Chondrocyte (in vitro differentiated cells): ENCODE measurements at regions not wholly inside any gene's neighbourhood (a gene's known extent, or its start where the extent isn't known, plus 50 kb on each side); places are given as distances from the start of the nearest gene placed in this dataset.
"Not testable (repeated sequence)": the region's sequence is repeated elsewhere in the genome, so short reads cannot be mapped to it uniquely, and the experiment has no call there.

ENCODE experiments used
- DNase-seq: peaks from one replicate; pipeline ENCODE4 v3.0.0; 2021; ENCODE audit warnings: mixed read lengths, low spot score
- H3K27ac Mint-ChIP-seq: one replicate; pipeline ENCODE4 v1.8.0; 2021; ENCODE audit warnings: mild to moderate bottlenecking, moderate library complexity, mixed read lengths; ENCODE audit not compliant: unreplicated experiment
- H3K27me3 Mint-ChIP-seq: 2 replicates; pipeline ENCODE4 v1.8.0; 2021; ENCODE audit warnings: low read depth, mixed read lengths
- H3K36me3 Mint-ChIP-seq: 2 replicates; pipeline ENCODE4 v1.8.0; 2021; ENCODE audit warnings: low read depth, mixed read lengths
- H3K4me1 Mint-ChIP-seq: 2 replicates; pipeline ENCODE4 v1.8.0; 2021; ENCODE audit warnings: low read depth, mild to moderate bottlenecking, mixed read lengths
- H3K4me3 Mint-ChIP-seq: one replicate; pipeline ENCODE4 v1.8.0; 2021; ENCODE audit warnings: mild to moderate bottlenecking, moderate library complexity, mixed read lengths; ENCODE audit not compliant: unreplicated experiment
- H3K9me3 Mint-ChIP-seq: 2 replicates; pipeline ENCODE4 v1.8.0; 2021; ENCODE audit warnings: low read depth, mixed read lengths

DNA sequence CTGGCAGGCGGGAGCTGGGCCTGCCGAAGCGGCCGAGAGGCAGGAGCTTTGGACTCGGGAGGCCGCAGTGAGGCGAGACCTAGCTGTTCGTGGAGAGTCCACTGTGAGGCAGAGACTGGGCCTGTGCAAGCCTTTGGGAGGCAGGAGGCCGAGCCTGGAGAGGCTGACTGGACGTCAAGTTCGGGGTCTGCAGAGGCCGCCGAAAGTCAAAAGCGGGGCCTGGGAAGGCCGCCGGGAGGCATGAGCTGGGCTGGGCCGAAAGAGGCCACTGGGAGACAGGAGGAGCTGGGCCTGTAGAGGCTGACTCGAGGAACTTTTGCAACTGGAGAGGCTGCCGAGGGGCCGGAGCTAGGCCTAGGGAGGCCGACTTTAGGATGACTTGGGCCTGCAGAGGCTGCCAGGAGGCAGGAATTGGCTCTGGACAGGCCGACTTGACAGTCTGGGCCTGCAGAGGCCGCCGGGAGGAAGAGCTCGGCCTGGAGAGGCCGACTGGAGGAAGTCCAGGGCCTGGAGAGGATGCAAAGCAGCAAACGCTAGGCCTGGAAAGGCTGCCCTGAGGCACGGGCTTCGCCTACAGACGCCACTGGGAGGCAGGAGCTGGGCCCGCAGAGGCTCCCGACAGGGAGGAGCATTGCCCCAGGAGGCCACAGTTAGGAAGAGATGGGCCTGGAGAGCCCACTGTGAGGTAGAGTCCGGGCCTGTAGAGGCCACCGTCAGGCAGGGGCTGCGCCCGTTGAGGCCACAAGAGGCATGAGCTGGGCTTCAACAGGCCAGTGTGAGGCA lies 304.0 kb downstream of the ZNF479 start:
- DNase-seq, H3K27ac Mint-ChIP-seq, H3K27me3 Mint-ChIP-seq, H3K4me3 Mint-ChIP-seq, H3K4me1 Mint-ChIP-seq, H3K36me3 Mint-ChIP-seq: not testable (repeated sequence)
- peaks cover 15% of the 10 kb centered on the region for H3K9me3 Mint-ChIP-seq

DNA sequence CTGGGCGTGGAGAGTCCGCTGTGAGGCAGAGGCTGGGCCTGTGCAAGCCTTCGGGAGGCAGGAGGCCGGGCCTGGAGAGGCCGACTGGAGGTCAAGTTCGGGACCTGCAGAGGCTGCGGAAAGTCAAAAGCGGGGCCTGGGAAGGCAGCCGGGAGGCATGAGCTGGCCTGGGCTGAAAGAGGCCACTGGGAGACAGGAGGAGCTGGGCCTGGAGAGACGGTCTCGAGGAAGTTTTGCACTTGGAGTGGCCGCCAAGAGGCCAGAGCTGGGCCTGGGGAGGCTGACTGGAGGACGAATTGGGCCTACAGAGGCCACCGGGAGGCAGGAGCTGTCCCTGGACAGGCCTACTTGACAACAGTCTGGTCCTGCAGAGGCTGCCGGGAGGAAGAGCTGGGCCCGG lies 304.7 kb downstream of the ZNF479 start:
- H3K4me1 Mint-ChIP-seq, H3K27me3 Mint-ChIP-seq, H3K36me3 Mint-ChIP-seq, H3K27ac Mint-ChIP-seq, DNase-seq, H3K4me3 Mint-ChIP-seq: not testable (repeated sequence)
- peaks cover 15% of the 10 kb centered on the region for H3K9me3 Mint-ChIP-seq

DNA sequence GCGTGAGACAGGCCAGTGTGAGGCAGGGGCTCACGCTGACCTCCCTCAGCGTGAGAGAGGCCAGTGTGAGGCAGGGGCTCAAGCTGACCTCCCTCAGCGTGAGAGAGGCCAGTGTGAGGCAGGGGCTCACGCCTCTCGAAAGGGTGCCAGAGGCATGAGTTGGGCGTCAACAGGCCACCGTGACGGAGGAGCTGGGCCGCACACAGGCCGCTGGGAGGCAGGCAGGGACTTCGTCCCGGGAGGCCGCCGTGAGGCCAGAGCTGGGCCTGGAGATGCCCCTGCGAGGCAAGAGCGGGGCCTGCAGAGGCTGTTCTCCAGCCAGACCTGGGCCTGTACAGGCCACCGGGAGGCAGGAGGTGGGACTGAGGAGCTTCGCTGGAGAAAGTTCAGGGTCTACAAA lies 305.7 kb downstream of the ZNF479 start:
- H3K27me3 Mint-ChIP-seq, result not testable (repeated sequence)
- H3K9me3 Mint-ChIP-seq, result peaks cover 12% of the 10 kb centered on the region

DNA sequence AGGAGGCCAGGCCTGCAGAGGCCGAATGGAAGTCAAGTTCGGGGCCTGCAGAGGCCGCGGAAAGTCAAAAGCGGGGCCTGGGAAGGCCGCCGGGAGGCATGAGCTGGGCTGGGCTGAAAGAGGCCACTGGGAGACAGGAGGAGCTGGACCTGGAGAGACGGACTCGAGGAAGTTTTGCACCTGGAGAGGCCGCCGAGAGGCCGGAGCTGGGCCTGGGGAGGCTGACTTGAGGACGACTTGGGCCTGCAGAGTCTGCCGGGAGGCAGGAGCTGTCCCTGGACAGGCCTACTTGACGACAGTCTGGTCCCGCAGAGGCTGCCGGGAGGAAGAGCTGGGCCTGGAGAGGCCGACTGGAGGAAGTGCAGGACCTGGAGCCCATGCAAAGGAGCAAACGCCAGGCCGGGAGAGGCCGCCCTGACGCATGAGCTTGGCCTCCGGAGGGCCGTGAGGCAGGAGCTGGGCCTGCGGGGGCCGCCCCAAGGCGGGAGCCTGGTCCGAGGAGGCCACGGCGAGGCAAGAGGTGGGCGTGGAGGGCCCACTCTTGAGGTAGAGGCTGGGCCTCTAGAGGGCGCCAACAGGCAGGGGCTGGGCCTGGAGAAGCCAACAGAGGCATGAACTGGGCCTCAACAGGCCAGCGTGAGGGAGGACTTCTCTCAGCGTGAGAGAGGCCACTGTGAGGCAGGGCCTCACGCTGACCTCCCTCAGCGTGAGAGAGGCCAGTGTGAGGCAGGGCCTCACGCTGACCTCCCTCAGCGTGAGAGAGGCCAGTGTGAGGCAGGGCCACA lies 306.3 kb downstream of the ZNF479 start:
- H3K9me3 Mint-ChIP-seq, result peaks cover 12% of the 10 kb centered on the region
- DNase-seq, result peak; percentile 98
- not testable (repeated sequence) for H3K27ac Mint-ChIP-seq, H3K27me3 Mint-ChIP-seq, H3K36me3 Mint-ChIP-seq, H3K4me1 Mint-ChIP-seq, H3K4me3 Mint-ChIP-seq

More for the DNA sequence above, 305.7 kb downstream of the ZNF479 start:
- not testable (repeated sequence) for H3K4me1 Mint-ChIP-seq, H3K4me3 Mint-ChIP-seq, H3K36me3 Mint-ChIP-seq, H3K27ac Mint-ChIP-seq, DNase-seq

DNA sequence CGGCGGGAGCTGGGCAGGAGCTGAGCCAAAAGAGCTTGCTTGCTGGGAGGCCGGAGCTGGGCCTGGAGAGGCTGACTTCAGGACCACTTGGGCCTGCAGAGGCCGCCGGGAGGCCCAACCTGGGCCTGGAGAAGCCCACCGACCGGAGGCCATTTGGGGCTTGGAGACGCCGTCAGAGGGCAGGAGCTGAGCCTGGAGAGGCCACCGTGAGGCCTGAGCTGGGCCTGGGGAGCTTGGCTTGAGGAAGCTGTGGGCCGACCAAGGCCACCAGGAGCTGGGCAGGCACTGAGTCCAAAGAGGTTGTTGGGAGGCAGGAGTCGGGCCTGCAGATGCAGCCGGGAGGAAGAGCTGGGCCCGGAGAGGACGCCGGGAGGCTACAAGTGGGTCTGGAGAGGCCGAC lies 307.1 kb downstream of the ZNF479 start:
- H3K27me3 Mint-ChIP-seq, H3K27ac Mint-ChIP-seq, H3K4me1 Mint-ChIP-seq, H3K36me3 Mint-ChIP-seq, H3K4me3 Mint-ChIP-seq, DNase-seq, H3K9me3 Mint-ChIP-seq: not testable (repeated sequence)

DNA sequence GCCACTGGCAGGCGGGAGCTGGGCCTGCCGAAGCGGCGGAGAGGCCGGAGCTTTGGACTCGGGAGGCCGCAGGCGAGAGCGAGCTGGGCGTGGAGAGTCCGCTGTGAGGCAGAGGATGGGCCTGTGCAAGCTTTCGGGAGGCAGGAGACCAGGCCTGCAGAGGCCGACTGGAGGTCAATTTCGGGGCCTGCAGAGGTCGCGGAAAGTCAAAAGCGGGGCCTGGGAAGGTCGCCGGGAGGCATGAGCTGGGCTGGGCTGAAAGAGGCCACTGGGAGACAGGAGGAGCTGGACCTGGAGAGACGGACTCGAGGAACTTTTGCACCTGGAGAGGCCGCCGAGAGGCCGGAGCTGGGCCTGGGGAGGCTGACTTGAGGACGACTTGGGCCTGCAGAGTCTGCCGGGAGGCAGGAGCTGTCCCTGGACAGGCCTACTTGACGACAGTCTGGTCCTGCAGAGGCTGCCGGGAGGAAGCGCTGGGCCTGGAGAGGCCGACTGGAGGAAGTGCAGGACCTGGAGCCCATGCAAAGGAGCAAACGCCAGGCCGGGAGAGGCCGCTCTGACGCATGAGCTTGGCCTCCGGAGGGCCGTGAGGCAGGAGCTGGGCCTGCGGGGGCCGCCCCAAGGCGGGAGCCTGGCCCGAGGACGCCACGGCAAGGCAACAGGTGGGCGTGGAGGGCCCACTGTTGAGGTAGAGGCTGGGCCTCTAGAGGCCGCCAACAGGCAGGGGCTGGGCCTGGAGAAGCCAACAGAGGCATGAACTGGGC lies 308.2 kb downstream of the ZNF479 start:
- not testable (repeated sequence) for H3K27ac Mint-ChIP-seq, H3K4me1 Mint-ChIP-seq, H3K27me3 Mint-ChIP-seq, DNase-seq, H3K9me3 Mint-ChIP-seq, H3K4me3 Mint-ChIP-seq, H3K36me3 Mint-ChIP-seq

DNA sequence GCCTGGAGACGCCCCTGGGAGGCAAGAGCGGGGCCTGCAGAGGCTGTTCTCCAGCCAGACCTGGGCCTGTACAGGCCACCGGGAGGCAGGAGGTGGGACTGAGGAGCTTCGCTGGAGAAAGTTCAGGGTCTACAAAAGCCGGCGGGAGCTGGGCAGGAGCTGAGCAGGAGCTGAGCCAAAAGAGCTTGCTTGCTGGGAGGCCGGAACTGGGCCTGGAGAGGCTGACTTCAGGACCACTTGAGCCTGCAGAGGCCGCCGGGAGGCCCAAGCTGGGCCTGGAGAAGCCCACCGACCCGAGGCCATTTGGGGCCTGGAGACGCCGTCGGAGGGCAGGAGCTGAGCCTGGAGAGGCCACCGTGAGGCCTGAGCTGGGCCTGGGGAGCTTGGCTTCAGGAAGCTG lies 309.0 kb downstream of the ZNF479 start:
- H3K4me3 Mint-ChIP-seq, H3K27ac Mint-ChIP-seq, H3K9me3 Mint-ChIP-seq, H3K36me3 Mint-ChIP-seq, H3K27me3 Mint-ChIP-seq, DNase-seq, H3K4me1 Mint-ChIP-seq: not testable (repeated sequence)

DNA sequence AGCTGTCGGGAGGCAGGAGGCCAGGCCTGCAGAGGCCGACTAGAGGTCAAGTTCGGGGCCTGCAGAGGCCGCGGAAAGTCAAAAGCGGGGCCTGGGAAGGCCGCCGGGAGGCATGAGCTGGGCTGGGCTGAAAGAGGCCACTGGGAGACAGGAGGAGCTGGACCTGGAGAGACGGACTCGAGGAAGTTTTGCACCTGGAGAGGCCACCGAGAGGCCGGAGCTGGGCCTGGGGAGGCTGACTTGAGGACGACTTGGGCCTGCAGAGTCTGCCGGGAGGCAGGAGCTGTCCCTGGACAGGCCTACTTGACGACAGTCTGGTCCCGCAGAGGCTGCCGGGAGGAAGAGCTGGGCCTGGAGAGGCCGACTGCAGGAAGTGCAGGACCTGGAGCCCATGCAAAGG lies 310.1 kb downstream of the ZNF479 start:
- H3K36me3 Mint-ChIP-seq, H3K27me3 Mint-ChIP-seq, H3K4me1 Mint-ChIP-seq, H3K4me3 Mint-ChIP-seq, DNase-seq, H3K9me3 Mint-ChIP-seq, H3K27ac Mint-ChIP-seq: not testable (repeated sequence)

DNA sequence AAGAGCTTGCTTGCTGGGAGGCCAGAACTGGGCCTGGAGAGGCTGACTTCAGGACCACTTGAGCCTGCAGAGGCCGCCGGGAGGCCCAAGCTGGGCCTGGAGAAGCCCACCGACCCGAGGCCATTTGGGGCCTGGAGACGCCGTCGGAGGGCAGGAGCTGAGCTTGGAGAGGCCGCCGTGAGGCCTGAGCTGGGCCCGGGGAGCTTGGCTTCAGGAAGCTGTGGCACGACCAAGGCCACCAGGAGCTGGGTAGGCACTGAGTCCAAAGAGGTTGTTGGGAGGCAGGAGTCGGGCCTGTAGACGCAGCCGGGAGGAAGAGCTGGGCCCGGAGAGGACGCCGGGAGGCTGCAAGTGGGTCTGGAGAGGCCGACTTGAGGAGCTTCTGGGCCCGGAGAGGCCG lies 310.7 kb downstream of the ZNF479 start:
- H3K27me3 Mint-ChIP-seq, H3K4me3 Mint-ChIP-seq, H3K9me3 Mint-ChIP-seq, H3K27ac Mint-ChIP-seq, H3K36me3 Mint-ChIP-seq, H3K4me1 Mint-ChIP-seq, DNase-seq: not testable (repeated sequence)

DNA sequence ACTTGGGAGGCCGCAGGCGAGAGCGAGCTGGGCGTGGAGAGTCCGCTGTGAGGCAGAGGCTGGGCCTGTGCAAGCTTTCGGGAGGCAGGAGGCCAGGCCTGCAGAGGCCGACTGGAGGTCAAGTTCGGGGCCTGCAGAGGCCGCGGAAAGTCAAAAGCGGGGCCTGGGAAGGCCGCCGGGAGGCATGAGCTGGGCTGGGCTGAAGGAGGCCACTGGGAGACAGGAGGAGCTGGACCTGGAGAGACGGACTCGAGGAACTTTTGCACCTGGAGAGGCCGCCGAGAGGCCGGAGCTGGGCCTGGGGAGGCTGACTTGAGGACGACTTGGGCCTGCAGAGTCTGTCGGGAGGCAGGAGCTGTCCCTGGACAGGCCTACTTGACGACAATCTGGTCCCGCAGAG lies 314.0 kb downstream of the ZNF479 start:
- H3K4me1 Mint-ChIP-seq, H3K9me3 Mint-ChIP-seq, H3K4me3 Mint-ChIP-seq, H3K27me3 Mint-ChIP-seq, DNase-seq, H3K36me3 Mint-ChIP-seq, H3K27ac Mint-ChIP-seq: not testable (repeated sequence)

DNA sequence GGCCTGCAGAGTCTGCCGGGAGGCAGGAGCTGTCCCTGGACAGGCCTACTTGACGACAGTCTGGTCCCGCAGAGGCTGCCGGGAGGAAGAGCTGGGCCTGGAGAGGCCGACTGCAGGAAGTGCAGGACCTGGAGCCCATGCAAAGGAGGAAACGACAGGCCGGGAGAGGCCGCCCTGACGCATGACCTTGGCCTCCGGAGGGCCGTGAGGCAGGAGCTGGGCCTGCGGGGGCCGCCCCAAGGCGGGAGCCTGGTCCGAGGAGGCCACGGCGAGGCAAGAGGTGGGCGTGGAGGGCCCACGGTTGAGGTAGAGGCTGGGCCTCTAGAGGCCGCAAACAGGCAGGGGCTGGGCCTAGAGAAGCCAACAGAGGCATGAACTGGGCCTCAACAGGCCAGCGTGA lies 317.3 kb downstream of the ZNF479 start:
- not testable (repeated sequence) for DNase-seq, H3K27me3 Mint-ChIP-seq, H3K36me3 Mint-ChIP-seq, H3K4me1 Mint-ChIP-seq, H3K9me3 Mint-ChIP-seq, H3K4me3 Mint-ChIP-seq, H3K27ac Mint-ChIP-seq

DNA sequence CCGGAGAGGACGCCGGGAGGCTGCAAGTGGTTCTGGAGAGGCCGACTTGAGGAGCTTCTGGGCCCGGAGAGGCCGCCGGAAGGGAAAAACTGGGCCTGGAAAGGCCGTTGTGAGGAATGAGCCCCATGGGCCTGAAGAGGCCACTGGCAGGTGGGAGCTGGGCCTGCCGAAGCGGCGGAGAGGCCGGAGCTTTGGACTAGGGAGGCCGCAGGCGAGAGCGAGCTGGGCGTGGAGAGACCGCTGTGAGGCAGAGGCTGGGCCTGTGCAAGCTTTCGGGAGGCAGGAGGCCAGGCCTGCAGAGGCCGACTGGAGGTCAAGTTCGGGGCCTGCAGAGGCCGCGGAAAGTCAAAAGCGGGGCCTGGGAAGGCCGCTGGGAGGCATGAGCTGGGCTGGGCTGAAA lies 317.8 kb downstream of the ZNF479 start:
- H3K27me3 Mint-ChIP-seq, DNase-seq, H3K9me3 Mint-ChIP-seq, H3K27ac Mint-ChIP-seq, H3K4me3 Mint-ChIP-seq, H3K36me3 Mint-ChIP-seq, H3K4me1 Mint-ChIP-seq: not testable (repeated sequence)
